ENCODE measurements at regions not wholly inside any gene's neighbourhood (a gene's known extent, or its start where the extent isn't known, plus 50 kb on each side); places are given as distances from the start of the nearest gene placed in this dataset.

DNA sequence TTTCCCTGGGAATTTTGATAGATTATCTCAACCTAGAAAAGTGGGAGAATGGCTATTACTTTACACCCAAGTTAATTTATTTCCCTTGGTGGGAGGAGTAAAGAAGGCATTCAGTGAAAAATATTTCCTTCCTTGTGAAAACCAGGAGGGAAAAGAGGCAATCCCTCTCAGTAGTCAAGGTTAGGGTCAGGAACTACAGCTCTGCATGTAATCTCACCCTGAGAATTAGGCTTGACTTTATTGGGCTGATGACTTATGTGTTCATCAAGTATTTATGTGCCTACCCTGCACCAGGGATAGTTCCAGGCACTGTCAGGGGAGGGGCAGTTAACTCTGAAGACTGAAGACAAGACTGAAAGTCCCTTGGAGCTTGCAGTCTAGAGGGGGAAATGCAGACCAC is 281.8 kb downstream of the DLEU7 start:
- TF ChIP-seq, protein P1, sequence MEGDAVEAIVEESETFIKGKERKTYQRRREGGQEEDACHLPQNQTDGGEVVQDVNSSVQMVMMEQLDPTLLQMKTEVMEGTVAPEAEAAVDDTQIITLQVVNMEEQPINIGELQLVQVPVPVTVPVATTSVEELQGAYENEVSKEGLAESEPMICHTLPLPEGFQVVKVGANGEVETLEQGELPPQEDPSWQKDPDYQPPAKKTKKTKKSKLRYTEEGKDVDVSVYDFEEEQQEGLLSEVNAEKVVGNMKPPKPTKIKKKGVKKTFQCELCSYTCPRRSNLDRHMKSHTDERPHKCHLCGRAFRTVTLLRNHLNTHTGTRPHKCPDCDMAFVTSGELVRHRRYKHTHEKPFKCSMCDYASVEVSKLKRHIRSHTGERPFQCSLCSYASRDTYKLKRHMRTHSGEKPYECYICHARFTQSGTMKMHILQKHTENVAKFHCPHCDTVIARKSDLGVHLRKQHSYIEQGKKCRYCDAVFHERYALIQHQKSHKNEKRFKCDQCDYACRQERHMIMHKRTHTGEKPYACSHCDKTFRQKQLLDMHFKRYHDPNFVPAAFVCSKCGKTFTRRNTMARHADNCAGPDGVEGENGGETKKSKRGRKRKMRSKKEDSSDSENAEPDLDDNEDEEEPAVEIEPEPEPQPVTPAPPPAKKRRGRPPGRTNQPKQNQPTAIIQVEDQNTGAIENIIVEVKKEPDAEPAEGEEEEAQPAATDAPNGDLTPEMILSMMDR (IDR thresholded peaks at IDR 0.05): no peak
- TF ChIP-seq POLR2A (IDR thresholded peaks at IDR 0.05): no peak

Data from heart left ventricle (tissue), 13 donors.